NT2/D1 (cell line): ENCODE measurements at regions not wholly inside any gene's neighbourhood (a gene's known extent, or its start where the extent isn't known, plus 50 kb on each side); places are given as distances from the start of the nearest gene placed in this dataset.

Experiments used
- SUZ12 ChIP-seq: IDR thresholded peaks from 2 replicates; pipeline ENCODE4 v1.6.1; 2011; ENCODE audit not compliant: insufficient read length, insufficient read depth; ENCODE audit errors: extremely low read depth
- YY1 ChIP-seq: IDR thresholded peaks from 2 replicates; pipeline ENCODE4 v1.6.1; 2011; ENCODE audit not compliant: insufficient read length, insufficient read depth

GRCh38 chr11:134843020-134843419 is 431.0 kb upstream of the B3GAT1 start:
- TF ChIP-seq SUZ12 (no peak), YY1 (no peak)
